B cell (primary cell): ENCODE measurements at regions not wholly inside any gene's neighbourhood (a gene's known extent, or its start where the extent isn't known, plus 50 kb on each side); places are given as distances from the start of the nearest gene placed in this dataset.

Source experiments
- CTCF ChIP-seq: fragments of 200-600 bp; IDR thresholded peaks from one replicate; pipeline ENCODE4 v1.8.0; 2022; ENCODE audit warnings: antibody characterized with exemption, mild to moderate bottlenecking
- EZH2 ChIP-seq: IDR thresholded peaks from 2 replicates; pipeline ENCODE4 v1.6.1; 2012; ENCODE audit warnings: borderline replicate concordance, low read depth, mild to moderate bottlenecking, moderate library complexity, low read length; ENCODE audit not compliant: insufficient read depth, poor library complexity, severe bottlenecking

DNA sequence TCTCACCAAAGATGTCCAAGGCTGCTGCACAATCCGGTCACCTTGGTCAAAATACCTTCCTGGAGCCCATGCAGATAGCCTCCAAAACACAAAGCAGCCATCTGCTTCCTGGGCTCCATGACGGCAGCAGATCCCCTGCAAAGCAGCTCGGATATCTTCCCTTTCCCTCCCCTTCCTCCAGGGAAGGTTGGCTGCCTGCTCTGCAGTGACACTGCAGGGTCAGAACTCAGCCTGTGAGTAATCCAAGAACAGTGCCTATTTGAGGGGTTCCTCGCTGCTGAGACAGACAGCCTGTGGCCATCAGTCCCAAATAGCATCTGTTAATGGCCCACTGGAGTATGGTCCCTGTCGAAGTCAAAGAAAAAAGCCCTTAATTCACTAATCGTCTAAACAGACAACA is 270.8 kb downstream of the PREX1 start:
- TF ChIP-seq CTCF (no peak), EZH2 (no peak)
